ENCODE measurements at regions not wholly inside any gene's neighbourhood (a gene's known extent, or its start where the extent isn't known, plus 50 kb on each side); places are given as distances from the start of the nearest gene placed in this dataset.

- TF ChIP-seq EGR1 (IDR thresholded peaks at IDR 0.05; ENCODE audit: low read depth) (no peak), MAX (IDR thresholded peaks at IDR 0.05) (no peak), JUND (IDR thresholded peaks at IDR 0.05) (no peak), SRF (IDR thresholded peaks at IDR 0.05; ENCODE audit: low read depth) (no peak), CEBPB (IDR thresholded peaks at IDR 0.05; ENCODE audit: low read depth) (no peak), TCF7L2 (IDR thresholded peaks at IDR 0.05; ENCODE audit: borderline replicate concordance, extremely low read depth, insufficient read depth, insufficient read length) (no peak)
- H3K36me3 ChIP-seq (ENCODE audit: control insufficient read depth in 1 of 2, insufficient read depth in 2 of 2, low read length in 2 of 2) = no peaks in the 10 kb centered on the region
- no TSS peak for BruUV-seq (replicated peaks)
Measured at GRCh38 chr13:44857736-44858135, 131.5 kb downstream of the NUFIP1 start.

DNA sequence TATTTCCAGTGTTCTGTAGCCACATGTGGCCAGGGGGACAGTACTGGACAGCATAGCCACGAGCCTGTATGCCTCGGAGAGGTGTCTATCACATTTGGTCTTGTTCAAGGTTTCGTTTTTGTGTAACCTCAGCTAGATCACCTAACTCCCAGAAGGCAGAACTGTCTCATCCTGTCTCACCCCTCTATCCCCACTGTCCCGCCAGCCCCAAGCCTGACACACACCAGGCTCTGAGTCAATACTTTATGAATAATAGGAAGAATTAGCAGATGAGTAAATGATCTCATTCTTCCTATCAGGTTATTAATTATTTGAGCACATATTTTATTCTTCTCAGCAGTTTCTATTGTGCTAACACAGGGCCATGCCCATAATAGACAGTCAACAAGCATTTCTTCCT lies 132.2 kb downstream of the NUFIP1 start:
- H2AFZ ChIP-seq (ENCODE audit: low read depth, low read length, poor library complexity, severe bottlenecking) = no peak overlapping the region
- no peaks in the 10 kb centered on the region for H3K9me3 ChIP-seq (ENCODE audit: control insufficient read depth in 1 of 2, insufficient read depth in 1 of 2, low read depth in 1 of 2, low read length in 2 of 2)
- no TSS peak for BruUV-seq (replicated peaks)
- H3K9ac ChIP-seq (ENCODE audit: low read length) = no peak overlapping the region
- peaks cover 4% of the 10 kb centered on the region in 2 experiments; a peak in 2 of 4 replicates for H3K4me1 ChIP-seq (ENCODE audit: control insufficient read depth in 1 of 2, insufficient read depth in 2 of 2, low read length in 2 of 2)
- intact Hi-C loops (cut with micrococcal nuclease) = no loop called here
- ChIA-PET RAD21 (ENCODE audit: low non-redundant PET in 1 of 2, low total read pairs in 2 of 2, uncharacterized antibody in 2 of 2, unreplicated experiment in 2 of 2) (no interaction called here), CTCF (no interaction called here), POLR2A (no interaction called here)
- H3K36me3 ChIP-seq (ENCODE audit: control insufficient read depth in 1 of 2, insufficient read depth in 2 of 2, low read length in 2 of 2) = no peaks in the 10 kb centered on the region
- DNase-seq (ENCODE audit: low read depth, low spot score) = no peak
- H3K27me3 ChIP-seq (ENCODE audit: insufficient read depth, low read length) = no peaks in the 10 kb centered on the region
- no peak overlapping the region for H3K4me3 ChIP-seq (replicated peaks in 1 of 2; ENCODE audit: low read depth in 1 of 2, low read length in 2 of 2)
- H3K4me2 ChIP-seq (ENCODE audit: low read length) = no peak overlapping the region
- no peak for ATAC-seq
- no peaks in the 10 kb centered on the region for H3K9me2 ChIP-seq (ENCODE audit: insufficient read depth)
- H4K20me1 ChIP-seq (ENCODE audit: insufficient read depth) = no peaks in the 10 kb centered on the region
- no peak overlapping the region for H3K27ac ChIP-seq (ENCODE audit: low read depth, low read length)
- TF ChIP-seq CBX3 (IDR thresholded peaks at IDR 0.05; ENCODE audit: low read depth) = no peak
- TF ChIP-seq FOSL1 (IDR thresholded peaks at IDR 0.05; ENCODE audit: low read depth) = no peak
- TF ChIP-seq CEBPB (IDR thresholded peaks at IDR 0.05; ENCODE audit: low read depth) = no peak
- TF ChIP-seq, protein P1, sequence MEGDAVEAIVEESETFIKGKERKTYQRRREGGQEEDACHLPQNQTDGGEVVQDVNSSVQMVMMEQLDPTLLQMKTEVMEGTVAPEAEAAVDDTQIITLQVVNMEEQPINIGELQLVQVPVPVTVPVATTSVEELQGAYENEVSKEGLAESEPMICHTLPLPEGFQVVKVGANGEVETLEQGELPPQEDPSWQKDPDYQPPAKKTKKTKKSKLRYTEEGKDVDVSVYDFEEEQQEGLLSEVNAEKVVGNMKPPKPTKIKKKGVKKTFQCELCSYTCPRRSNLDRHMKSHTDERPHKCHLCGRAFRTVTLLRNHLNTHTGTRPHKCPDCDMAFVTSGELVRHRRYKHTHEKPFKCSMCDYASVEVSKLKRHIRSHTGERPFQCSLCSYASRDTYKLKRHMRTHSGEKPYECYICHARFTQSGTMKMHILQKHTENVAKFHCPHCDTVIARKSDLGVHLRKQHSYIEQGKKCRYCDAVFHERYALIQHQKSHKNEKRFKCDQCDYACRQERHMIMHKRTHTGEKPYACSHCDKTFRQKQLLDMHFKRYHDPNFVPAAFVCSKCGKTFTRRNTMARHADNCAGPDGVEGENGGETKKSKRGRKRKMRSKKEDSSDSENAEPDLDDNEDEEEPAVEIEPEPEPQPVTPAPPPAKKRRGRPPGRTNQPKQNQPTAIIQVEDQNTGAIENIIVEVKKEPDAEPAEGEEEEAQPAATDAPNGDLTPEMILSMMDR (IDR thresholded peaks at IDR 0.05 in 2 of 3, conservative IDR thresholded peaks at IDR 0.05 in 1 of 3; ENCODE audit: borderline replicate concordance in 1 of 3, insufficient read depth in 1 of 3, low read depth in 2 of 3, low read length in 2 of 3) = no peak
- TF ChIP-seq EZH2 (IDR thresholded peaks at IDR 0.05) = no peak
- no peak for TF ChIP-seq ZNF274 (IDR thresholded peaks at IDR 0.05; ENCODE audit: low read depth, low read length)
- no peak for TF ChIP-seq SRF (IDR thresholded peaks at IDR 0.05; ENCODE audit: low read depth)
- TF ChIP-seq SIN3A (IDR thresholded peaks at IDR 0.05; ENCODE audit: low read depth) = no peak
- no peak for TF ChIP-seq ZFX (IDR thresholded peaks at IDR 0.05)
- TF ChIP-seq YY1 (IDR thresholded peaks at IDR 0.05; ENCODE audit: extremely low read depth, insufficient replicate concordance, low read depth, low read length) = no peak
- no peak for TF ChIP-seq JUND (IDR thresholded peaks at IDR 0.05)
- TF ChIP-seq TCF7L2 (IDR thresholded peaks at IDR 0.05; ENCODE audit: borderline replicate concordance, extremely low read depth, insufficient read depth, insufficient read length) = no peak
- TF ChIP-seq EGR1 (IDR thresholded peaks at IDR 0.05; ENCODE audit: low read depth) = no peak
- TF ChIP-seq EZH2phosphoT487 (IDR thresholded peaks at IDR 0.05; ENCODE audit: borderline replicate concordance) = no peak
- TF ChIP-seq MAX (IDR thresholded peaks at IDR 0.05) = no peak
- no peak for TF ChIP-seq POLR2A (IDR thresholded peaks at IDR 0.05; ENCODE audit: borderline replicate concordance, extremely low read depth, insufficient read depth, insufficient read length)
- no peak for TF ChIP-seq RAD21 (IDR thresholded peaks at IDR 0.05; ENCODE audit: low read depth)
- H3K79me2 ChIP-seq (ENCODE audit: insufficient read depth, low read length) = no peaks in the 10 kb centered on the region

More at GRCh38 chr13:44857736-44858135, 131.5 kb downstream of the NUFIP1 start:
- Histone ChIP-seq H2AFZ (ENCODE audit: low read depth, low read length, poor library complexity, severe bottlenecking) (no peak overlapping the region), H3K79me2 (ENCODE audit: insufficient read depth, low read length) (no peaks in the 10 kb centered on the region), H3K4me3 (replicated peaks in 1 of 2; ENCODE audit: low read depth in 1 of 2, low read length in 2 of 2) (no peak overlapping the region), H3K9ac (ENCODE audit: low read length) (no peak overlapping the region), H3K9me3 (ENCODE audit: control insufficient read depth in 1 of 2, insufficient read depth in 1 of 2, low read depth in 1 of 2, low read length in 2 of 2) (no peaks in the 10 kb centered on the region), H3K4me1 (ENCODE audit: control insufficient read depth in 1 of 2, insufficient read depth in 2 of 2, low read length in 2 of 2) (peaks cover 4% of the 10 kb centered on the region in 2 experiments; a peak in 2 of 4 replicates), H3K9me2 (ENCODE audit: insufficient read depth) (no peaks in the 10 kb centered on the region), H4K20me1 (ENCODE audit: insufficient read depth) (no peaks in the 10 kb centered on the region), H3K27ac (ENCODE audit: low read depth, low read length) (no peak overlapping the region), H3K27me3 (ENCODE audit: insufficient read depth, low read length) (no peaks in the 10 kb centered on the region), H3K4me2 (ENCODE audit: low read length) (no peak overlapping the region)
- ATAC-seq (no peak), DNase-seq (ENCODE audit: low read depth, low spot score) (no peak)
- intact Hi-C loops (cut with micrococcal nuclease) = no loop called here
- ChIA-PET CTCF (no interaction called here), POLR2A (no interaction called here), RAD21 (ENCODE audit: low non-redundant PET in 1 of 2, low total read pairs in 2 of 2, uncharacterized antibody in 2 of 2, unreplicated experiment in 2 of 2) (no interaction called here)

All from HCT116 (cell line).